A549 (cell line): ENCODE measurements at regions not wholly inside any gene's neighbourhood (a gene's known extent, or its start where the extent isn't known, plus 50 kb on each side); places are given as distances from the start of the nearest gene placed in this dataset.
A peak's percentile ranks its signal among the peaks of the same experiment; 100 is the strongest.

Experiments used
- ATAC-seq, 2 experiments: fragments of 200-7000 bp in 1 of 2; fragments of >200 bp in 1 of 2; cut with Nextera tagmentation in 1 of 2; cut with Tn5 transposase in 1 of 2; 3 replicates each; pipeline versions ENCODE4 v1.8.0 to v1.9.1; 2018 to 2020; ENCODE audit warnings: mild to moderate bottlenecking in 1 of 2, moderate library complexity in 1 of 2
- CTCF ChIA-PET: fragments of 300-600 bp; sonication (Branson Sonifier 250); formaldehyde crosslinking; extraction: SDS; loops from one replicate; lab custom pipeline; 2021; ENCODE audit warnings: antibody characterized with exemption, inconsistent platforms; lab: Yijun Ruan, JAX
- POLR2A ChIA-PET: fragments of 350-600 bp; formaldehyde crosslinking; extraction: SDS; loops from one replicate; lab custom pipeline; 2021; ENCODE audit warnings: antibody characterized with exemption, inconsistent platforms; lab: Yijun Ruan, JAX
- DNase-seq, 2 experiments: peaks; one replicate each; pipeline versions ENCODE4 v3.0.0 to v3.0.0-alpha.2; 2011 to 2016; ENCODE audit warnings: low read depth in 1 of 2, low spot score in 1 of 2
- FAIRE-seq: peaks from 2 replicates; lab custom pipeline; 2011; peaks lifted over from hg19 to GRCh38; lab: Jason Lieb, UNC
- H3K27ac ChIP-seq, 2 experiments: fragments of >200 bp; sonication (Bioruptor Twin); formaldehyde crosslinking; 3 replicates each; pipeline ENCODE4 v1.5.1; 2016 to 2017
- H3K4me1 ChIP-seq: fragments of >200 bp; sonication (Bioruptor Twin); formaldehyde crosslinking; 3 replicates; pipeline ENCODE4 v1.6.1; 2016
- H3K4me2 ChIP-seq: fragments of >200 bp; sonication (Bioruptor Twin); formaldehyde crosslinking; 3 replicates; pipeline ENCODE4 v1.6.1; 2016
- H3K4me3 ChIP-seq: fragments of >200 bp; sonication (Bioruptor Twin); formaldehyde crosslinking; 3 replicates; pipeline ENCODE4 v1.5.1; 2016
- H3K9me3 ChIP-seq: fragments of >200 bp; sonication (Bioruptor Twin); formaldehyde crosslinking; 3 replicates; pipeline ENCODE4 v1.6.1; 2016
- BHLHE40 ChIP-seq: IDR thresholded peaks from 2 replicates; pipeline ENCODE4 v1.6.1; 2012; ENCODE audit warnings: low read depth, low read length, inconsistent platforms
- CBX2 ChIP-seq: fragments of 200-600 bp; sonication (generic); IDR thresholded peaks from 2 replicates; pipeline ENCODE4 v1.6.1; 2016; ENCODE audit warnings: low read depth, mild to moderate bottlenecking, borderline replicate concordance
- CHD2 ChIP-seq: fragments of 150-350 bp; IDR thresholded peaks from 2 replicates; pipeline ENCODE4 v1.6.1; 2014; ENCODE audit warnings: low read length; ENCODE audit not compliant: partially characterized antibody
- CTCF ChIP-seq: fragments of >200 bp; sonication (Bioruptor Twin); formaldehyde crosslinking; IDR thresholded peaks from 3 replicates; pipeline ENCODE4 v1.5.1; 2016
- FOSL2 ChIP-seq, 2 experiments: fragments of 450-650 bp in 1 of 2; fragments of >200 bp in 1 of 2; sonication (Bioruptor Twin) in 1 of 2; formaldehyde crosslinking; IDR thresholded peaks; 2 replicates each; pipeline versions ENCODE4 v1.5.0 to v1.6.1; 2016 to 2020; ENCODE audit warnings: mild to moderate bottlenecking in 1 of 2, moderate library complexity in 1 of 2
- GATA3 ChIP-seq: IDR thresholded peaks from 2 replicates; pipeline ENCODE4 v1.6.1; 2012; ENCODE audit warnings: borderline replicate concordance
- HMGXB4 ChIP-seq: fragments of 250-450 bp; sonication (Bioruptor Pico); IDR thresholded peaks from 2 replicates; pipeline ENCODE4 v1.5.0; 2021; ENCODE audit warnings: mild to moderate bottlenecking, moderate library complexity, borderline replicate concordance
- HOXA7 ChIP-seq: fragments of 250-450 bp; sonication (Bioruptor Pico); IDR thresholded peaks from 2 replicates; pipeline ENCODE4 v1.5.0; 2020; ENCODE audit warnings: mild to moderate bottlenecking, moderate library complexity
- KDM1A ChIP-seq: fragments of 200-600 bp; sonication (generic); IDR thresholded peaks from 2 replicates; pipeline ENCODE4 v1.6.1; 2016; ENCODE audit warnings: low read depth, mild to moderate bottlenecking
- KDM5A ChIP-seq: fragments of 200-600 bp; sonication (generic); IDR thresholded peaks from 2 replicates; pipeline ENCODE4 v1.6.1; 2016; ENCODE audit warnings: antibody characterized with exemption, mild to moderate bottlenecking
- MAFK ChIP-seq: fragments of 450-650 bp; IDR thresholded peaks from 2 replicates; pipeline ENCODE4 v1.6.1; 2014; ENCODE audit not compliant: partially characterized antibody
- NPAS2 ChIP-seq: fragments of 250-450 bp; sonication (Bioruptor Pico); IDR thresholded peaks from 2 replicates; pipeline ENCODE4 v1.8.0; 2022; ENCODE audit warnings: mild to moderate bottlenecking, moderate library complexity, borderline replicate concordance
- PBX3 ChIP-seq: IDR thresholded peaks from 2 replicates; pipeline ENCODE4 v1.6.1; 2012
- RAD21 ChIP-seq, 2 experiments: fragments of >200 bp in 1 of 2; sonication (Bioruptor Twin) in 1 of 2; formaldehyde crosslinking in 1 of 2; IDR thresholded peaks in 1 of 2; conservative IDR thresholded peaks in 1 of 2; 2 replicates in 1 of 2; 3 replicates in 1 of 2; pipeline ENCODE4 v1.6.1; 2012 to 2018; ENCODE audit warnings: inconsistent platforms in 1 of 2
- RARB ChIP-seq: fragments of 250-450 bp; sonication (Bioruptor Pico); IDR thresholded peaks from 2 replicates; pipeline ENCODE4 v1.8.0; 2021; ENCODE audit warnings: mild to moderate bottlenecking, moderate library complexity
- RCOR1 ChIP-seq: fragments of 150-350 bp; IDR thresholded peaks from 2 replicates; pipeline ENCODE4 v1.6.1; 2014; ENCODE audit warnings: antibody characterized with exemption, low read length, low read depth
- RNF2 ChIP-seq: fragments of 200-600 bp; sonication (generic); IDR thresholded peaks from 2 replicates; pipeline ENCODE4 v1.6.1; 2016; ENCODE audit warnings: low read depth, mild to moderate bottlenecking, antibody characterized with exemption, moderate library complexity, borderline replicate concordance
- TP53 ChIP-seq: fragments of 250-450 bp; sonication (Bioruptor Pico); IDR thresholded peaks from 2 replicates; pipeline ENCODE4 v1.5.0; 2021; ENCODE audit warnings: mild to moderate bottlenecking, moderate library complexity
- ZSCAN20 ChIP-seq: fragments of 250-450 bp; sonication (Bioruptor Pico); IDR thresholded peaks from 2 replicates; pipeline ENCODE4 v1.8.0; 2022; ENCODE audit warnings: mild to moderate bottlenecking, moderate library complexity
- WGBS: methylation state at CpG from one replicate; pipeline ENCODE4 v1.1.6; 2017; ENCODE audit errors: missing lambda C conversion rate; 5-methylcytosine and 5-hydroxymethylcytosine counted together

DNA sequence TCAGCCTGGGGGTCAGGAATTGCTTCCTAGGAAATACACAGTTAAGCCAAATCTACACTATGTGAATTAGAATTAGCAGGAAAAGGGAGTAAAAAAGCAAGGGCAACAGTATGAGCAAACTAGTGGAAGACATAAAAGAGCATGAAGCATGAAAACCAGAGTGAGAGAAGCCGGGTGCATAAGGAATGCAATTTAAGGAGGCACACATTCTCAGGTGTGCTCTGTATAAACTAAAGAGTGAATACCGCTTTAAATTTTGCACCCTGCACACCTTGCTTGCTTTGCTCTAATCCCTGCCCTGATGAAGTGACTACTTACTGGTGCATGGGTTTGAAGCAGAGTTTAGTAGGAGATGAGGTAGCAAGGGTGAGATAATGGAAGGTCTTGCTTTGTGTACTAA is 65.7 kb upstream of the EPHA4 start:
- TF ChIP-seq PBX3, result no peak
- TF ChIP-seq RARB (CRISPR knock-in tag), result no peak
- TF ChIP-seq CHD2, result no peak
- TF ChIP-seq FOSL2 (IDR thresholded peaks at IDR 0.05), result no peak
- TF ChIP-seq FOSL2 (CRISPR knock-in tag; IDR thresholded peaks at IDR 0.05), result no peak
- no peak for TF ChIP-seq GATA3
- TF ChIP-seq MAFK, result no peak
- no peak for TF ChIP-seq TP53
- no peak for TF ChIP-seq HOXA7
- no peak for TF ChIP-seq RCOR1
- TF ChIP-seq KDM5A, result no peak
- TF ChIP-seq CTCF, result no peak
- TF ChIP-seq ZSCAN20 (CRISPR knock-in tag), result no peak
- TF ChIP-seq RNF2, result no peak
- Histone ChIP-seq H3K9me3 (peaks cover 4% of the 10 kb centered on the region; the same call in 1 of the 3 replicates), H3K4me3 (no peak overlapping the region), H3K4me2 (no peak overlapping the region), H3K4me1 (no peaks in the 10 kb centered on the region), H3K27ac (no peak overlapping the region)
- ChIA-PET CTCF (no interaction called here), POLR2A (no interaction called here)
- DNase-seq (no peak), ATAC-seq (no peak), FAIRE-seq (no peak)
- WGBS, result 17% methylated on average over 2 of the region's 2 CpGs

DNA sequence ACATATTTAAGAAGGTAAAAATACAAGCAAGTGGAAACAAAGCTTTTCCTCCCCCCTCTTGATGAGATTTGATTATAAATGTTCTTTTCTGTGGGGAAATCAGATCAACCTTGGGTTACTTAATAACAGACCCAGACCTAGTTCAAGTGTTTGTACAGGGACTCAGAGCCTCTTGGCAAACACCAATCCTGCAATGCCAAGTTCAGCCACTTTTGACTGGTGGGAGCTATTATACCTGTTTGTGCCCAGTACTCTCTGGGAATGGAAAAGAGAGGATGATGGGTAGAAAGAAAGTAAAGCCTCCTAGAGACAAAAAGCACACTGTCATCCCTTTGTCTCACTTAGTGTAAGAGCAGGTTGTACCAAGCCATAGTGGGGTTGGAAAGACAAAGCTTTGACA is 63.8 kb upstream of the EPHA4 start:
- CTCF ChIA-PET, result interaction anchor here (1.3 kb wide), 1 partner anchor 12 kb away, joined by 3 read pairs; no protein-coding TSS in a partner anchor
- H3K4me1 ChIP-seq, result no peaks in the 10 kb centered on the region
- TF ChIP-seq BHLHE40 (no peak), HOXA7 (no peak), RAD21 (conservative IDR thresholded peaks at IDR 0.05 in 1 of 2, IDR thresholded peaks at IDR 0.05 in 1 of 2) (0 out of 5 replicates have a peak, but pooled peaks of 1 of the 2 experiments have one; percentile 14), GATA3 (no peak)
- DNase-seq (peak; percentile 6 to 56), FAIRE-seq (no peak), ATAC-seq (peak; percentile 70 to 86; a peak in 5 of 6 replicates)
- no peak overlapping the region for H3K4me3 ChIP-seq
- H3K9me3 ChIP-seq, result no peaks in the 10 kb centered on the region
- H3K4me2 ChIP-seq, result no peak overlapping the region
- POLR2A ChIA-PET, result no interaction called here
- H3K27ac ChIP-seq, result no peak overlapping the region

GRCh38 chr2:221629468-221629867 is 57.4 kb upstream of the EPHA4 start:
- TF ChIP-seq CTCF (no peak), MAFK (no peak), KDM1A (no peak), GATA3 (no peak), CBX2 (no peak), NPAS2 (CRISPR knock-in tag) (no peak), HMGXB4 (CRISPR knock-in tag) (no peak)
- FAIRE-seq (no peak), ATAC-seq (peak in 1 of 2 experiments; percentile 56; a peak in 2 of 6 replicates), DNase-seq (peak; percentile 6 to 39)
- Histone ChIP-seq H3K27ac (no peak overlapping the region), H3K4me3 (no peak overlapping the region), H3K4me2 (no peak overlapping the region), H3K4me1 (peaks cover 5% of the 10 kb centered on the region; the same call in 1 of the 3 replicates), H3K9me3 (no peaks in the 10 kb centered on the region)
- POLR2A ChIA-PET, result no interaction called here
- CTCF ChIA-PET, result no interaction called here
- WGBS, result 21% methylated on average over 5 of the region's 5 CpGs
